ENCODE measurements at regions not wholly inside any gene's neighbourhood (a gene's known extent, or its start where the extent isn't known, plus 50 kb on each side); places are given as distances from the start of the nearest gene placed in this dataset.
"Not testable (repeated sequence)": the region's sequence is repeated elsewhere in the genome, so short reads cannot be mapped to it uniquely, and the experiment has no call there.

DNA sequence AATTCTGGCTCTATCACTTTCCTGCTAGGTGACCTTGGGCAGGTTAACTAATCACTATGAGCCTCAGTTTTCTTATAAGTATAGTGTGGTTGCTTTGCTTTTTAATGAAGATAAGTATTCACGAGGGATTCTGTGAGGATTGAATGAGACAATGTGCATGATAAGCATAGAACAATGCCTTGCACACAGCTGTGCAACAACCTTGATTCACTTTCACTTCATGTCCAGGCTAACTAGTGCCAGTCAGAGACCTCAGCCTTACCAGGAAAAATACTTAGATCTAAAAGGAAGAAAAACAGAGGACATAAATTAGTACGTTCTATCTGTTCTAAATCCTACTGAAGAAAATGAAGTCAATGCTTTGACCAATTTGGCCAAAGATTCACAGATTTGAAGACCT is 101.0 kb upstream of the NBPF9 start:
- H3K4me3 Mint-ChIP-seq (ENCODE audit: low read depth, unreplicated experiment); H3K27me3 Mint-ChIP-seq (ENCODE audit: unreplicated experiment); intact Hi-C loops (cut with micrococcal nuclease; ENCODE audit: unreplicated experiment); H3K36me3 Mint-ChIP-seq (ENCODE audit: insufficient read depth, unreplicated experiment); H3K9me3 Mint-ChIP-seq (ENCODE audit: low read depth, unreplicated experiment); DNase-seq; H3K27ac Mint-ChIP-seq (ENCODE audit: unreplicated experiment); H3K4me1 Mint-ChIP-seq (ENCODE audit: low read depth, unreplicated experiment); CTCF ChIA-PET; BruUV-seq (replicated peaks): not testable (repeated sequence)

DNA sequence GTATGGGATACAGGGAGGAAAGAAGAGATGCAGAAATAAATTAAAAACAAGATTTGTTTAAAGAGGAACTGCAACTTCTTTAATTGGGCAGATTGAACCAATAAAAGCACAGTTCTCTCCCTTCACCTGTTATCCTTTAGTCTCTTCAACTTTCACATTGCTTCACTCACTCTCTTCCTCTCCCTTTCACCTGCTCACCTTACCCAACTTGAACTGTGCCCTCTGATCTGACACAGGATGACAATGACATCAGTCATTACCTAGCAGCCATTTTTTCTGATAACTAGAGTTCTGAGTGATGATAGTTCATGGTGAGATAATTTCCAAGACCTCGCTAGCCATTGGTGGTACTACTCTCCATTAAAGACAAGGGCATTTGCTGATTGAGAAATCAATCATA is 105.5 kb upstream of the NBPF9 start:
- H3K27me3 Mint-ChIP-seq (ENCODE audit: unreplicated experiment); H3K27ac Mint-ChIP-seq (ENCODE audit: unreplicated experiment); H3K9me3 Mint-ChIP-seq (ENCODE audit: low read depth, unreplicated experiment); DNase-seq; H3K36me3 Mint-ChIP-seq (ENCODE audit: insufficient read depth, unreplicated experiment); H3K4me1 Mint-ChIP-seq (ENCODE audit: low read depth, unreplicated experiment); CTCF ChIA-PET; BruUV-seq (replicated peaks); intact Hi-C loops (cut with micrococcal nuclease; ENCODE audit: unreplicated experiment); H3K4me3 Mint-ChIP-seq (ENCODE audit: low read depth, unreplicated experiment): not testable (repeated sequence)

DNA sequence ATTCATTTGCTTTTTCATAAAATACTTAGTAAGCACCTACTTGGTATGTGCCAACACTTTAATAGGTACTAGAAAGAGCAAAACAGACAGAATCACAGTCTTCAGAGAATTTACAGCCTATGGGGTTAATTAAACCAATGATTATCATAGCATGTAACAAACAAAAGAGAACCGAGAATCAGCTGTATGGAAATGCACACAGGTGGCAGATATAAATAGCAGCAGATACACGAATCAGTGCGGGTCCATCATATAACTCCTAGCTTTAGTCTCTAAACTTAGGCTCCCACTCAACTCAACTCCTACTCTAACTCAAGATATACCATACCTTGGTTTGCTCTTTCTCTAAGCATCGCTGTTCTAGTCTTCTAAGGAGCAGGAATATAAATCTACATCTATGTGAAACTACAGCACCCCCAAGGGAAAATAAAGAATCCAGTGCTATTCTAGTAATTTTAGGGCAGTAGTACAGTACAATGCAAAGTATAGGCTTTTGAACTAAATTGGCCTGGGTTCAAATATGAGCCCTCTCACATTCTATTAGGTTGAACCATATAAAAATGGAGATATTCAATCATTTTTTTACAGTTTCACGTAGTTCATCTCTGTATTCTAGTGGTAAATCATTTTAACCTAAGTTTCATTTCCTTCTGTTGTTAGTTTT is 108.5 kb upstream of the NBPF9 start:
- H3K4me1 Mint-ChIP-seq (ENCODE audit: low read depth, unreplicated experiment); H3K36me3 Mint-ChIP-seq (ENCODE audit: insufficient read depth, unreplicated experiment); intact Hi-C loops (cut with micrococcal nuclease; ENCODE audit: unreplicated experiment): not testable (repeated sequence)

DNA sequence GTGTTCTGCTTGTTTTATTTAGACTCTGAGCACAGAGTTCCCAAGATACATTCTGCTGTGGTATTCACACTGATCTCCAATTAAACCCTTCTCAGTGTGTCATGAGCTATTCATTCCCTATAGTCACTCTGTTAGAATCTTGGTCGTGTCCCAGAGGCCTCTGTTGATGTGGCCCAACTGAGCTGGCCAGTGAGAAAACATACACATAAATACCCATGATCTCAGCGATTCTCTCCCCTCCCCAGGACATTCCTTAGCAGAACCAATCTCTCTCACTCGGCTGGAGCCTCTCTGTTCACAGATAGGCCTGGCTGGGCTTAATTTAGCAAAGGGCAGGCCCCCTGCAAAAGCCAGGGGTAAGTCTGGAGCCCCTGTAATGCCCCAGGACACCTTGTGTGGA is 109.6 kb upstream of the NBPF9 start:
- CTCF ChIA-PET; intact Hi-C loops (cut with micrococcal nuclease; ENCODE audit: unreplicated experiment); H3K4me3 Mint-ChIP-seq (ENCODE audit: low read depth, unreplicated experiment); H3K4me1 Mint-ChIP-seq (ENCODE audit: low read depth, unreplicated experiment); DNase-seq; H3K9me3 Mint-ChIP-seq (ENCODE audit: low read depth, unreplicated experiment); H3K27ac Mint-ChIP-seq (ENCODE audit: unreplicated experiment); H3K27me3 Mint-ChIP-seq (ENCODE audit: unreplicated experiment); H3K36me3 Mint-ChIP-seq (ENCODE audit: insufficient read depth, unreplicated experiment); BruUV-seq (replicated peaks): not testable (repeated sequence)

More for the DNA sequence above, 108.5 kb upstream of the NBPF9 start:
- H3K4me3 Mint-ChIP-seq (ENCODE audit: low read depth, unreplicated experiment); H3K27ac Mint-ChIP-seq (ENCODE audit: unreplicated experiment); CTCF ChIA-PET; H3K9me3 Mint-ChIP-seq (ENCODE audit: low read depth, unreplicated experiment); BruUV-seq (replicated peaks); DNase-seq; H3K27me3 Mint-ChIP-seq (ENCODE audit: unreplicated experiment): not testable (repeated sequence)

DNA sequence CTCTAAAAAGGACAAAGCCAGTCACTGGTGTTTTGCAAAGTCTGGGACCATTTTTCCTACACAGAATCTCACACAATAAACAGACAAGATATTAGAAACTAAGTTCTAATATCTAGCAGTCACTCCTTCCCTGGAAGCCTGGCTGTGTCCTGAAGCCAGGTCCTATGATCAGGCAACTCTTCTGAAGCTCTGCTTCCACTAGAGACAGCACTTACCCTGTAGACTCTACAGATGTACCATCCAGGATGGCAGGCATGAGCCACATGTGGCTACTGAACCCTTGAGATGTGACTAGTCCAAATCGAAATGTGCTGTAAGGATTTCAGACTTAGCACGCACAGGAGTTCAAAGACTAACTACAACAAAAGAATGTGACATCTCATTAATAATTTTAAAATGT is 110.3 kb upstream of the NBPF9 start:
- H3K27ac Mint-ChIP-seq (ENCODE audit: unreplicated experiment); BruUV-seq (replicated peaks); intact Hi-C loops (cut with micrococcal nuclease; ENCODE audit: unreplicated experiment); DNase-seq; H3K36me3 Mint-ChIP-seq (ENCODE audit: insufficient read depth, unreplicated experiment); H3K4me1 Mint-ChIP-seq (ENCODE audit: low read depth, unreplicated experiment); H3K9me3 Mint-ChIP-seq (ENCODE audit: low read depth, unreplicated experiment); CTCF ChIA-PET; H3K4me3 Mint-ChIP-seq (ENCODE audit: low read depth, unreplicated experiment); H3K27me3 Mint-ChIP-seq (ENCODE audit: unreplicated experiment): not testable (repeated sequence)

DNA sequence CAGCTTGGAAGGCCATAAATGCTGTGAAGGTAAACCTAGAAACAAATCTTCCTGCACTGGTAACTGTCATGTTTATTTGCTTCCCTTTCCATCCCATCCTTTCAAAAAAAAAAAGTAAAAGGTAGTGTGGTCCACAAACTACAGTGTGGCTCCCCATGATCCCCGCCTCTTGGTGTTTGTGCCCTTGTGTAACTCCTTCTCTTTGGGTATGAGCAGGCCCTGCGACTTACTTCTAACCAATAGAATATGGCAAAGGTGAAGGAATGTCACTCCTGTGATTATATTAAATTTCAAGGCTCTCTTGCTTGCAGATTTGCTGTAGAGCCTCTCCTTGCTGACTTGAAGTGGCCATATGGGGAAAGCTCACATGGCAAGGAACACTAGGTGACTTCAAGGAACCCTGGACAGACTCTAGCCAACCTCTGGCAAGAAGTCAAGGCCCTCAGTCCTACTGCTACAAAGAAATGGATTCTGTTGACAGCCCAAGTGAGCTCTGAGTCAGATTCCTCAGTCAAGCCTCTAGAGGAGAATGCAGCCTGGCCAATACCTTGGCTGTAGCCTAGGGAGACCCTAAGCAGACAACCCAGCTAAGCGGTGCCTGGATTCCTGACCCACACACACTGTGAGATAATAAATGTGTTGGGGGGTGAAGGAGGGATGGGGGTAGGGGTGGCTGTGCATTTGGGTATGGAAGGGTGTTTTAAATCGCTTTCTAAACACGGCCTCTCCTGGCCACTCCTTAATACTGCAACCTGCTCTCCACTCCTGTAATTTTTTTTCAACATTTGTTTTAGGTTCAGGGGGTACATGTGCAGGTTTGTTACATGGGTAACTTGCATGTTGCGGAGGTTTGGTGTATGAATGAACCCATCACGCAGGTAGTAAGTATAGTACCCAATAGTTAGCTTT is 115.0 kb upstream of the NBPF9 start:
- H3K4me1 Mint-ChIP-seq (ENCODE audit: low read depth, unreplicated experiment); H3K27me3 Mint-ChIP-seq (ENCODE audit: unreplicated experiment); H3K4me3 Mint-ChIP-seq (ENCODE audit: low read depth, unreplicated experiment); DNase-seq; BruUV-seq (replicated peaks); intact Hi-C loops (cut with micrococcal nuclease; ENCODE audit: unreplicated experiment); H3K9me3 Mint-ChIP-seq (ENCODE audit: low read depth, unreplicated experiment); CTCF ChIA-PET; H3K36me3 Mint-ChIP-seq (ENCODE audit: insufficient read depth, unreplicated experiment); H3K27ac Mint-ChIP-seq (ENCODE audit: unreplicated experiment): not testable (repeated sequence)

DNA sequence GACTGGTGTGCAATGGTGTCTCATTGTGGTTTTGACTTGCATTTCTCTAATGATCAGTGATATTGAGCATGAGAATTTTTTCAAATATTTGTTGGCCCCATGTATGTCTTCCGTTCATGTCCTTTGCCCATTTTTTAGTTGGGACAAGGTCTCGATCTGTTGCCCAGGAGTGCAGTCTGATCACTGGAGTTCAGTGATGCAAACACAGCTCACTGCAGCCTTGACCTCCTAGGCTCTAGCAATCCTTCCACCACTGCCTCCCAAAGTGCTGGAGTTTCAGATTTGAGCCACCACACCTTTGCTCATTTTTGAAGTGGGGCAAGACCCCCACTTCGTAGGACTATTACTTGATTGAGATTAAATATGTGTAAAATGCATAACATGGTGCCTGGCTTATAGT is 116.2 kb upstream of the NBPF9 start:
- H3K4me1 Mint-ChIP-seq (ENCODE audit: low read depth, unreplicated experiment); H3K27ac Mint-ChIP-seq (ENCODE audit: unreplicated experiment); H3K4me3 Mint-ChIP-seq (ENCODE audit: low read depth, unreplicated experiment); H3K9me3 Mint-ChIP-seq (ENCODE audit: low read depth, unreplicated experiment); H3K27me3 Mint-ChIP-seq (ENCODE audit: unreplicated experiment); BruUV-seq (replicated peaks); DNase-seq; H3K36me3 Mint-ChIP-seq (ENCODE audit: insufficient read depth, unreplicated experiment); CTCF ChIA-PET; intact Hi-C loops (cut with micrococcal nuclease; ENCODE audit: unreplicated experiment): not testable (repeated sequence)

DNA sequence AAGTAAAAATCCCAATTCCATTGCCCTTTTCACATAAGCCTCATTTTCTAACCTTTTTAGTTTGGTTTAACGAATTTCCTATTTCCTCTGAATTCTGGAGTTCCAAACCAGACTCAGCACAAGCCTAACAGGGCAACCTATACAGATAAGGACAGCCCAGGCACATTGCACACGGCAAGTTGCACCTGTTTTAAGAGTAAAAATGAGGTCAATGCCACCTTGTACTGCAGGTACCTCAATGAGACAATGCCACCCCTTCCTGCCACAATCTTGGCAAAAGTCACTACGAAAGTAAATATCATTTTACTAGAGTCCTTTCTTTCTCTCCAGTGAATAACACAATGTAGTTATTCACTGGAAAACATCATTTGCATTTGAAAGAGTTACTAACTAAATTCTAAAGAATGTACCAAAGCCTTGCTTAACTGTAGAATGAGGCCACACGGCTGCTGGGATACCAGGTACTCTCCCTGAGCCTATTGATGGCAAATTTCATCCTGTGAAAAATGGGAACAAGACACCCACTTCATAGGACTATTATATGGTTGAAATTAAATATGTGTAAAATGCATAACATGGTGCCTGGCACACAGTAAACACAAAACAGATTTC is 117.2 kb upstream of the NBPF9 start:
- not testable (repeated sequence) for BruUV-seq (replicated peaks); DNase-seq

DNA sequence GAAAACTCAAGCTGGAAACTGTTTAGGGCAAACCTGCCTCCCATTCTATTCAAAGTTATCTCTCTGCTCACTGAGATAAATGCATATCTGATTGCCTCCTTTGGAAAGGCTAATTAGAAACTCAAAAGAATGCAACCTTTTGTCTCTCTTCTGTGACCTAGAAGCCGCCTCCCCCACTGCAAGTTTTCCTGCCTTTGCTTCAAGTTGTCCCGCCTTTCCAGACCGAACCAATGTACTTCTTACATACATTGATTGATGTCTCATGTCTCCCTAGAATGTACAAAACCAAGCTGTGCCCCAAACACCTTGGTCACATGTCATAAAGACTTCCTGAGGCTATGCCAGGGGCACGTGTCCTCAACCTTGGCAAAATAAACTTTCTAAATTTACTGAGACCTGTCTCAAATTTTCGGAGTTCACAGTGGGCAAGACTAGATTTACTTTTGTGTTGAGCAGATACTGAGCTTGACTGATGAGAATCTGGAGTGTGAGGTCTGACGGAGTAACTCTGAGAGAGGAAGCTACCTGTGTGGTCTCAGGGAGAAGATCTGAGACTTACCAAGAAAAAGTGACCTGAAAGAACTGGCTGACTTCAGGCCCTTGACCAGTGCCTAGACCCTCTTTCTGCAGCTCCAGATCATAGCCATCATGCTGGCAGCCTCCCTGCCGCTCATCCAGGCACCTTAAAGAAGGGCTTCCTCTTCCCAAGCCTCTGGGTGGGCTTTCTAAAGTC is 124.7 kb upstream of the NBPF9 start:
- H3K4me3 Mint-ChIP-seq (ENCODE audit: low read depth, unreplicated experiment); H3K36me3 Mint-ChIP-seq (ENCODE audit: insufficient read depth, unreplicated experiment); CTCF ChIA-PET; intact Hi-C loops (cut with micrococcal nuclease; ENCODE audit: unreplicated experiment); H3K27me3 Mint-ChIP-seq (ENCODE audit: unreplicated experiment); H3K27ac Mint-ChIP-seq (ENCODE audit: unreplicated experiment); BruUV-seq (replicated peaks); H3K4me1 Mint-ChIP-seq (ENCODE audit: low read depth, unreplicated experiment); DNase-seq; H3K9me3 Mint-ChIP-seq (ENCODE audit: low read depth, unreplicated experiment): not testable (repeated sequence)

More for the DNA sequence above, 117.2 kb upstream of the NBPF9 start:
- H3K27ac Mint-ChIP-seq (ENCODE audit: unreplicated experiment); H3K4me1 Mint-ChIP-seq (ENCODE audit: low read depth, unreplicated experiment); H3K4me3 Mint-ChIP-seq (ENCODE audit: low read depth, unreplicated experiment); intact Hi-C loops (cut with micrococcal nuclease; ENCODE audit: unreplicated experiment); H3K36me3 Mint-ChIP-seq (ENCODE audit: insufficient read depth, unreplicated experiment); CTCF ChIA-PET; H3K27me3 Mint-ChIP-seq (ENCODE audit: unreplicated experiment); H3K9me3 Mint-ChIP-seq (ENCODE audit: low read depth, unreplicated experiment): not testable (repeated sequence)

All from Calu3 (cell line).